T-helper 22 cell (primary cell): ENCODE measurements at regions not wholly inside any gene's neighbourhood (a gene's known extent, or its start where the extent isn't known, plus 50 kb on each side); places are given as distances from the start of the nearest gene placed in this dataset.

Experiments
- DNase-seq: peaks from one replicate; pipeline ENCODE4 v3.0.0-alpha.2; 2020; ENCODE audit warnings: low read depth

GRCh38 chr11:129291546-129291945 is 84.1 kb upstream of the BARX2 start:
- no peak for DNase-seq

- no peak for DNase-seq
Observed at GRCh38 chr11:129290966-129291365, 84.7 kb upstream of the BARX2 start.

GRCh38 chr11:129289350-129290040 is 86.2 kb upstream of the BARX2 start:
- no peak for DNase-seq

- DNase-seq: no peak
Observed at GRCh38 chr11:129287920-129288319, 87.7 kb upstream of the BARX2 start.

- DNase-seq: no peak
Observed at GRCh38 chr11:129286813-129287212, 88.8 kb upstream of the BARX2 start.

GRCh38 chr11:129285402-129285786 is 90.3 kb upstream of the BARX2 start:
- no peak for DNase-seq

GRCh38 chr11:129283141-129283540 is 91.0 kb upstream of the ARHGAP32 start:
- DNase-seq: no peak

- DNase-seq: no peak
Observed at GRCh38 chr11:129282634-129283033, 90.5 kb upstream of the ARHGAP32 start.

- no peak for DNase-seq
Observed at GRCh38 chr11:129281471-129282415, 89.6 kb upstream of the ARHGAP32 start.

GRCh38 chr11:129280027-129280811 is 88.1 kb upstream of the ARHGAP32 start:
- no peak for DNase-seq

- DNase-seq: peak; percentile 48
Observed at GRCh38 chr11:129279326-129280026, 87.4 kb upstream of the ARHGAP32 start.

GRCh38 chr11:129278586-129279319 is 86.6 kb upstream of the ARHGAP32 start:
- DNase-seq: no peak

- DNase-seq: no peak
Observed at GRCh38 chr11:129277198-129277843, 85.2 kb upstream of the ARHGAP32 start.

GRCh38 chr11:129275828-129276227 is 83.7 kb upstream of the ARHGAP32 start:
- DNase-seq: no peak

- DNase-seq: no peak
Observed at GRCh38 chr11:129273944-129274711, 82.0 kb upstream of the ARHGAP32 start.

- DNase-seq: no peak
Observed at GRCh38 chr11:129273322-129273721, 81.2 kb upstream of the ARHGAP32 start.

GRCh38 chr11:129271030-129271429 is 78.9 kb upstream of the ARHGAP32 start:
- no peak for DNase-seq

- no peak for DNase-seq
Observed at GRCh38 chr11:129270446-129270845, 78.3 kb upstream of the ARHGAP32 start.

- no peak for DNase-seq
Observed at GRCh38 chr11:129268371-129268770, 76.2 kb upstream of the ARHGAP32 start.

- no peak for DNase-seq
Observed at GRCh38 chr11:129267716-129268115, 75.6 kb upstream of the ARHGAP32 start.
